GM12878 (cell line): ENCODE measurements at regions not wholly inside any gene's neighbourhood (a gene's known extent, or its start where the extent isn't known, plus 50 kb on each side); places are given as distances from the start of the nearest gene placed in this dataset.

Source experiments
- ATAC-seq: fragments of 200-7000 bp; cut with Tn5 transposase; 3 replicates; pipeline ENCODE4 v1.9.1; 2020; ENCODE audit warnings: mild to moderate bottlenecking, moderate library complexity
- BruUV-seq: library from RNA; stranded (reverse); fragments of 400-500 nt; replicated peaks from 2 replicates; lab custom pipeline; 2021; lab: Mats Ljungman, UMichigan
- CTCF ChIA-PET: fragments of 300-600 bp; sonication (Branson Sonifier 250); formaldehyde crosslinking; extraction: SDS; loops from one replicate; lab custom pipeline; 2021; ENCODE audit warnings: inconsistent platforms; lab: Yijun Ruan, JAX
- POLR2A ChIA-PET: fragments of 350-600 bp; formaldehyde crosslinking; extraction: SDS; loops from one replicate; lab custom pipeline; 2021; ENCODE audit warnings: inconsistent platforms; lab: Charles Lee
- RAD21 ChIA-PET: fragments of 300-600 bp; sonication (Branson Sonifier 250); formaldehyde crosslinking; loops from one replicate; lab custom pipeline; 2023; ENCODE audit warnings: antibody characterized with exemption; ENCODE audit not compliant: unreplicated experiment; lab: Charles Lee
- SMC1A ChIA-PET: fragments of 300-600 bp; sonication (Branson Sonifier 250); formaldehyde crosslinking; loops from one replicate; lab custom pipeline; 2023; ENCODE audit not compliant: unreplicated experiment, uncharacterized antibody; lab: Charles Lee
- DNase-seq: peaks from one replicate; pipeline ENCODE4 v3.0.0-alpha.2; 2011; ENCODE audit warnings: low read depth, low spot score
- FAIRE-seq: peaks from 3 replicates; lab custom pipeline; 2011; peaks lifted over from hg19 to GRCh38; lab: Jason Lieb, UNC
- H2AFZ ChIP-seq: 2 replicates; pipeline ENCODE4 v1.6.0; 2011; ENCODE audit warnings: low read depth, low read length, control low read depth; ENCODE audit not compliant: control insufficient read depth
- H3K27ac ChIP-seq: 2 replicates; pipeline ENCODE4 v1.5.1; 2011; ENCODE audit warnings: control low read depth; ENCODE audit not compliant: control insufficient read depth, insufficient read depth
- H3K27me3 ChIP-seq, 2 experiments: replicated peaks in 1 of 2; 2 replicates each; pipeline versions ENCODE4 v1.6.0 to v1.6.1; 2011; ENCODE audit warnings: low read length in 1 of 2; ENCODE audit not compliant: control insufficient read depth in 2 of 2, insufficient read depth in 2 of 2
- H3K36me3 ChIP-seq, 2 experiments: 2 replicates each; pipeline ENCODE4 v1.5.1; 2011; ENCODE audit warnings: low read length in 1 of 2; ENCODE audit not compliant: control insufficient read depth in 2 of 2, insufficient read depth in 2 of 2
- H3K4me1 ChIP-seq: 2 replicates; pipeline ENCODE4 v1.6.1; 2011; ENCODE audit warnings: mild to moderate bottlenecking, low read length, moderate library complexity, mixed read lengths; ENCODE audit not compliant: control insufficient read depth, insufficient read depth
- H3K4me2 ChIP-seq: 2 replicates; pipeline ENCODE4 v1.6.0; 2011; ENCODE audit warnings: control low read depth; ENCODE audit not compliant: control insufficient read depth, insufficient read depth
- H3K4me3 ChIP-seq: fragments of 200-600 bp; sonication (generic); 2 replicates; pipeline ENCODE4 v1.5.1; 2016
- H3K79me2 ChIP-seq: 2 replicates; pipeline ENCODE4 v1.6.0; 2011; ENCODE audit warnings: low read length; ENCODE audit not compliant: control insufficient read depth, insufficient read depth
- H3K9ac ChIP-seq: 2 replicates; pipeline ENCODE4 v1.8.0; 2011; ENCODE audit warnings: low read length, control low read depth, mixed read lengths; ENCODE audit not compliant: control insufficient read depth, insufficient read depth
- H3K9me3 ChIP-seq: replicated peaks from 3 replicates; pipeline ENCODE4 v1.5.1; 2011; ENCODE audit warnings: mild to moderate bottlenecking, low read length; ENCODE audit not compliant: control insufficient read depth, insufficient read depth
- H4K20me1 ChIP-seq: 2 replicates; pipeline ENCODE4 v1.6.0; 2011; ENCODE audit not compliant: control insufficient read depth, insufficient read depth
- CBX3 ChIP-seq: fragments of 200-600 bp; sonication (generic); IDR thresholded peaks from 2 replicates; pipeline ENCODE4 v1.6.1; 2016; ENCODE audit warnings: low read depth, borderline replicate concordance
- CHD1 ChIP-seq: IDR thresholded peaks from 2 replicates; pipeline ENCODE4 v1.6.1; 2012; ENCODE audit warnings: low read depth, low read length, improper control_type of control experiment
- KDM1A ChIP-seq: fragments of 200-600 bp; sonication (generic); IDR thresholded peaks from 2 replicates; pipeline ENCODE4 v1.6.1; 2016; ENCODE audit warnings: borderline replicate concordance
- SIN3A ChIP-seq: IDR thresholded peaks from 2 replicates; pipeline ENCODE4 v1.6.1; 2012; ENCODE audit warnings: low read depth, low read length, improper control_type of control experiment
- ZSCAN29 ChIP-seq: fragments of 450-650 bp; IDR thresholded peaks from 2 replicates; pipeline ENCODE4 v1.6.1; 2017; ENCODE audit warnings: mild to moderate bottlenecking, moderate library complexity
- WGBS: methylation state at CpG from one replicate; pipeline ENCODE4 v1.1.6; 2016; ENCODE audit warnings: low lambda C conversion rate; ENCODE audit not compliant: insufficient replicate concordance, insufficient coverage; ENCODE audit errors: missing lambda C conversion rate; 5-methylcytosine and 5-hydroxymethylcytosine counted together
- in situ Hi-C: fragments of 300-500 bp; cut with MboI; formaldehyde crosslinking; loops from 9 replicates; pipeline ENCODE4 v1.14.3; 2018; ENCODE audit warnings: mixed read lengths
- intact Hi-C: fragments of 100-400 bp; cut with micrococcal nuclease; formaldehyde crosslinking; loops from one replicate; pipeline ENCODE4 v1.14.2; 2022; ENCODE audit not compliant: unreplicated experiment
- TF ChIP-seq, protein P1 (sequence below), 3 experiments: IDR thresholded peaks in 2 of 3; conservative IDR thresholded peaks in 1 of 3; 2 replicates each; pipeline ENCODE4 v1.5.1; 2011; ENCODE audit warnings: low read depth in 3 of 3, low read length in 3 of 3, mild to moderate bottlenecking in 3 of 3, control low read depth in 2 of 3, moderate library complexity in 2 of 3, inconsistent platforms in 1 of 3, mixed read lengths in 1 of 3; ENCODE audit not compliant: control insufficient read depth in 2 of 3, insufficient read depth in 1 of 3; ENCODE audit errors: extremely low read depth in 1 of 3

DNA sequence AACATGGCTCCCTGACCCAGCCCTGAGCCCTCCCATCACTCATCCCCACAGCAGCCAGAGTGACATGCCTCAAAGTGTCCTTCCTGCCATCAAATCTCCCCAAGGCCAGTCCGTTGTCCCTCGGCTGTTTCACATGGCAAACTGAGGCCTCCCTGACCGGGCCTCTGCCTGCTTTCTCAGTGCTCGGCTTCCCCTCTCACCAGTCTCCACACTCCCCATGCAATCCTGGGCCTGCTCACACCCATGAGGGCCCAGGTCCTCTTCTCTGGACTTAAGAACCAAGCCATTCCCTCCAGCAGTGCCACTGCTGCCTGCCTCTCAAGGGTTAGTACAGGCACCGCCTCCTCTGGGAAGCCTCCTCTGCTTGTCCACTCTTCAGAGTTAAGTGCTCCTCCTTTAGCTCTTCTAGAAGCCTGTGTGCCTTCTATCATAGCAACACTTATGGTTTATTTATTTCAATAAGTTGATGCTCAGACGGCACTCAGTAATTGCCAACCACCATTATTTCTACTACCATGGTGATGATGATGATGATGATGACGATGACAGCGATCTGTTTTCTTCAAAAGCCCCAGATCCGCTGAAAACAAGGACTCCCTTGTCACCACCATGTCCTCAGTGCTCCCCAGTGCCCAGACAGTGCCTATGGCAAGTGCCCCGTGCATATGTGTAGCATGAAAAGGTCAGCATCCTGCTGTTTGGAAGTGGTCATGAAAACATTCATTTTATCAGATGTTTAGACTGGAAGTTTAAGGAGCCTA, 449.0 kb downstream of the CDH26 start:
- no peak overlapping the region for H3K27ac ChIP-seq
- RAD21 ChIA-PET: no interaction called here
- intact Hi-C loops: no loop called here
- H4K20me1 ChIP-seq: no peaks in the 10 kb centered on the region
- TF ChIP-seq KDM1A (no peak), CHD1 (no peak), ZSCAN29 (no peak), SIN3A (no peak), CBX3 (no peak)
- TF ChIP-seq, protein P1, sequence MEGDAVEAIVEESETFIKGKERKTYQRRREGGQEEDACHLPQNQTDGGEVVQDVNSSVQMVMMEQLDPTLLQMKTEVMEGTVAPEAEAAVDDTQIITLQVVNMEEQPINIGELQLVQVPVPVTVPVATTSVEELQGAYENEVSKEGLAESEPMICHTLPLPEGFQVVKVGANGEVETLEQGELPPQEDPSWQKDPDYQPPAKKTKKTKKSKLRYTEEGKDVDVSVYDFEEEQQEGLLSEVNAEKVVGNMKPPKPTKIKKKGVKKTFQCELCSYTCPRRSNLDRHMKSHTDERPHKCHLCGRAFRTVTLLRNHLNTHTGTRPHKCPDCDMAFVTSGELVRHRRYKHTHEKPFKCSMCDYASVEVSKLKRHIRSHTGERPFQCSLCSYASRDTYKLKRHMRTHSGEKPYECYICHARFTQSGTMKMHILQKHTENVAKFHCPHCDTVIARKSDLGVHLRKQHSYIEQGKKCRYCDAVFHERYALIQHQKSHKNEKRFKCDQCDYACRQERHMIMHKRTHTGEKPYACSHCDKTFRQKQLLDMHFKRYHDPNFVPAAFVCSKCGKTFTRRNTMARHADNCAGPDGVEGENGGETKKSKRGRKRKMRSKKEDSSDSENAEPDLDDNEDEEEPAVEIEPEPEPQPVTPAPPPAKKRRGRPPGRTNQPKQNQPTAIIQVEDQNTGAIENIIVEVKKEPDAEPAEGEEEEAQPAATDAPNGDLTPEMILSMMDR (IDR thresholded peaks at IDR 0.05 in 2 of 3, conservative IDR thresholded peaks at IDR 0.05 in 1 of 3; ENCODE audit: control insufficient read depth in 2 of 3, extremely low read depth in 1 of 3, insufficient read depth in 1 of 3, low read depth in 3 of 3, low read length in 3 of 3): no peak
- TF ChIP-seq, all 136 proteins: peak for 0
- Histone ChIP-seq H3K9me3 (no peaks in the 10 kb centered on the region; the same call in 1 of the 3 replicates), H3K4me1 (no peaks in the 10 kb centered on the region), H3K27me3 (no peaks in the 10 kb centered on the region), H3K36me3 (no peaks in the 10 kb centered on the region), H3K79me2 (no peaks in the 10 kb centered on the region), H2AFZ (no peak overlapping the region), H3K4me3 (no peak overlapping the region), H3K9ac (no peak overlapping the region), H3K4me2 (no peak overlapping the region)
- ChIA-PET CTCF (interaction anchor here (0.6 kb wide), 1 partner anchor 85 kb away, joined by 3 read pairs; no protein-coding TSS in a partner anchor), POLR2A (no interaction called here), SMC1A (no interaction called here)
- no TSS peak for BruUV-seq
- FAIRE-seq (no peak), DNase-seq (no peak), ATAC-seq (no peak)
- 28% methylated on average over 10 of the region's 10 CpGs for WGBS
- in situ Hi-C loops: no loop called here
